B cell (primary cell): ENCODE measurements at regions not wholly inside any gene's neighbourhood (a gene's known extent, or its start where the extent isn't known, plus 50 kb on each side); places are given as distances from the start of the nearest gene placed in this dataset.
"Not testable (repeated sequence)": the region's sequence is repeated elsewhere in the genome, so short reads cannot be mapped to it uniquely, and the experiment has no call there.

Source experiments
- CTCF ChIP-seq: fragments of 200-600 bp; IDR thresholded peaks from one replicate; pipeline ENCODE4 v1.8.0; 2022; ENCODE audit warnings: antibody characterized with exemption, mild to moderate bottlenecking
- EZH2 ChIP-seq: IDR thresholded peaks from 2 replicates; pipeline ENCODE4 v1.6.1; 2012; ENCODE audit warnings: borderline replicate concordance, low read depth, mild to moderate bottlenecking, moderate library complexity, low read length; ENCODE audit not compliant: insufficient read depth, poor library complexity, severe bottlenecking

- TF ChIP-seq EZH2, CTCF: not testable (repeated sequence)
These were observed 92.0 kb downstream of the PPIAL4A start for GRCh38 chr1:120981489-120982094.
